ENCODE measurements at regions not wholly inside any gene's neighbourhood (a gene's known extent, or its start where the extent isn't known, plus 50 kb on each side); places are given as distances from the start of the nearest gene placed in this dataset.
A peak's percentile ranks its signal among the peaks of the same experiment; 100 is the strongest.
"Not testable (repeated sequence)": the region's sequence is repeated elsewhere in the genome, so short reads cannot be mapped to it uniquely, and the experiment has no call there.

GRCh38 chr3:190188197-190188596 is 67.5 kb upstream of the P3H2 start:
- DNase-seq, result no peak

DNA sequence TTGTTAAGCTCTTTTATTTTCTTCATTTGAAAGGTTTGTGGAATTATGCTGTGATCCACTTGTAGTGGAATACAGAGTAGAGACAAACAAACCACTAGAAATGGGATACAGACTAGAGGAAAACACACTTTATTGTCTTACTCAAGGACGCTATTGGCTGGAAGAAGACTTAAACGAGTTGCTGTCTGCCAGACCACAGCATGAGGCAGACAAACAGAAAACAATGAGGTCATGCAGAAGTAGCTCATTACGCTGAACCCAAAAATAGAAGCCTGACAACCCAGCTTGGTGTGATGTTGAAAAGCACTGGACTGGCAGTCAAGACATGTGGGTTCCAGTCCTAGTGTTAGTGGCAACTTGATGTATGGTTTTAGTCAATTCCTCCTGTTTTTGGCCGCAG is 62.4 kb upstream of the P3H2 start:
- peak; percentile 18 for DNase-seq

GRCh38 chr3:190182418-190183043 is 61.8 kb upstream of the P3H2 start:
- DNase-seq, result no peak

DNA sequence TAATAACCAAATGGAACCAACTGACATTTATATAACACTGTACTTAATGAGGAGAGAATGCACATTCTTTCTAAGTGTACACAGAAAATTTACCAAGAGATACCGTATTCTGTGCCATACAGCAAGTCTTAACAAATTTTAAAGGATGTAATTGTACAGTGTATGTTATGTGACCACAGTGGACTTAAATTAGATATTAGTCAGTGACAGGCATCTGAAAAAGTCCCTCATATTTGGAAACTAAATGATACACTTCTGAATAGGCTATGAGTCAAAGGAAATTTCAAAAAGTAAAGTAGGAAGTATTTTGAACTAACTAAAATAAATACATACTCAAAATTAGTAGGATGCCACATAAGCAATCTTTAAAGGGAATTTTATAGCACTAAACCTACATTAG is 59.6 kb upstream of the P3H2 start:
- peak; percentile 50 for DNase-seq

- DNase-seq, result no peak
These were observed 58.1 kb upstream of the P3H2 start for GRCh38 chr3:190178779-190179178.

- DNase-seq, result not testable (repeated sequence)
These were observed 56.3 kb upstream of the P3H2 start for GRCh38 chr3:190176933-190177525.

GRCh38 chr3:190176106-190176505 is 55.4 kb upstream of the P3H2 start:
- not testable (repeated sequence) for DNase-seq

DNA sequence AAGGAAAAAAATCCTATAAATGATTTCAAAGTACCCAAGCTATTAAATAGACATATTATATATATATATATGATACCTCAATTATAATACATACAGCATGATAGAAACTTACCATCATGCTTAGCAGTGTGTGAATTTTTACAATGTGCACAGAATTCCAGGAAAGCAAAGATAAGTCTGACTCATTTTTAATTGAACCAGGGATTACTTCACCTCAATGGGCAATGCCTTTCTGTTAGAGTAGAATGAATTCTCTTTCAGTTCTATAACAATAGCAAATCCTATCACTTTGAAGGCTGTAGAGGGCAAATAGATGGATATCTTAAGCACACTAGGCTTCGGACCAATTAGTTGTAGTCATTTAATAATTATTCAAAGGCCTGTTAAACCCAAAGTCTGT is 54.8 kb upstream of the P3H2 start:
- no peak for DNase-seq

- DNase-seq, result no peak
These were observed 53.8 kb upstream of the P3H2 start for GRCh38 chr3:190174471-190174870.

DNA sequence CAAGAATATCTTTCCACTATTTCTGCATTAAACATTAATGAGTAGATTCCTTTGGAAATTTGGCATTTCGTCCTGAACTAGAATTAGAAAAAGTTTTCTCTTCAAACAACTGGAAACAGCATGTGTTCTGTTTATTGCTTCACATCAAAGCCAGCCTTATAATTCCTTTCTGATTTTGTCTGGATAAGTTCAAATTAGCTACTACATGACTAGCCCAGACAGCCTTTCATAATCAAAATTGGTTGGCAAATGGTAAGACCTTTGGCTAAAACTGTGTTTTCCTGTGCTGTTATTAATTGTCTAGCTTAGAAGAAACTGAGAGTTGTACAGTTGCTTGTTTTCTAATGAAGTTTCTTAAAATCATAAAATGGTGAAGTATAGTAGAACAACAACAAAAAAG is 52.7 kb upstream of the P3H2 start:
- no peak for DNase-seq

- DNase-seq, result no peak
These were observed 52.1 kb upstream of the P3H2 start for GRCh38 chr3:190172751-190173150.
